NB4 (cell line): ENCODE measurements at regions not wholly inside any gene's neighbourhood (a gene's known extent, or its start where the extent isn't known, plus 50 kb on each side); places are given as distances from the start of the nearest gene placed in this dataset.

Experiments
- POLR2A ChIP-seq: IDR thresholded peaks from 2 replicates; pipeline ENCODE4 v1.6.1; 2011; ENCODE audit warnings: mild to moderate bottlenecking; ENCODE audit not compliant: insufficient read length; ENCODE audit errors: extremely low read depth
- TF ChIP-seq, protein P1 (sequence below): IDR thresholded peaks from one replicate; pipeline ENCODE4 v1.5.1; 2012; ENCODE audit warnings: low read depth, low read length
- TF ChIP-seq, protein P2 (sequence below): IDR thresholded peaks from 2 replicates; pipeline ENCODE4 v1.6.1; 2011; ENCODE audit warnings: low read depth, low read length

DNA sequence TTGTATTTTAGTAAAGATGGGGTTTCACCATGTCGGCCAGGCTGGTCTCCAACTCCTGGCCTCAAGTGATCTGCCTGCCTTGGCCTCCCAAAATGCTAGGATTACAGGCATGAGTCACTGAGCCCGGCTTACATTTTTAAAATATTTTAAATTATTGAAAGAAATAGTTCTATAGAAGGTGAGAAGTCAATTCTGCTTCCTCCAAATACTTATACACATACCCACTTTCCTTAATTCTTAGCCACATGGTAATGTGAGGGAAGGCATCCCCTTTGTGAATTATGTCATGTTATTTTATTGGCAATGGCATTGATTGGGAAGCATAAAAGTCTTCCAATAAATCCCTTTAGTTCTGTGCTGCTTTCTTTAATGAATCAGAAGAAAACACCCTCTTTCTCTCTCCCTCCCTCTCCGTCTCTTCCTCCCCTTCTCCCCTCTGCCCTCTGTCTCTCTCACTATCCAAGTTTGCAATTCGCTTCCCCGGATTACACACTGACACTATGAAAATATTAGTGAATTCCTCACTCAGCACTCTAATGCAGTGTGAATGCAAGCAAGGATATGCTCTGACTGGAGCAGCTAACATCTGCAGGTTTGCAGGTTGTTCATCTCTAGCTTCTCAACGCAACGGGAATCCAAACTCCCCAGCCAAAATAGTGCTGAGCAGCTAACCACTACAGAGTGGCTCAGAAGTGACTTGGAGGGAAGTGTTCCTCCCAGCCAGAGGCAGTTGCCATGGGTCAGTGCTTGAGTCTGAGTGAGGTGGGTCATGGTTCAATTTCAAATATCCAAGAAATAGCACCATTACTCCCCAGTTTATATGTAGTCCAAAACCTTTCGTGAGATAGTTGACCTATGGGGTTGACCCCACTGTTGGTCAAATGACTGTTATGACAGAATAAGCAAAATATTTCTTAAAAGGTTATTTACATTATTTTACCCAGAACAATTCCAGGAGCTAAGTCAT, 77.8 kb upstream of the CD55 start:
- TF ChIP-seq, protein P1, sequence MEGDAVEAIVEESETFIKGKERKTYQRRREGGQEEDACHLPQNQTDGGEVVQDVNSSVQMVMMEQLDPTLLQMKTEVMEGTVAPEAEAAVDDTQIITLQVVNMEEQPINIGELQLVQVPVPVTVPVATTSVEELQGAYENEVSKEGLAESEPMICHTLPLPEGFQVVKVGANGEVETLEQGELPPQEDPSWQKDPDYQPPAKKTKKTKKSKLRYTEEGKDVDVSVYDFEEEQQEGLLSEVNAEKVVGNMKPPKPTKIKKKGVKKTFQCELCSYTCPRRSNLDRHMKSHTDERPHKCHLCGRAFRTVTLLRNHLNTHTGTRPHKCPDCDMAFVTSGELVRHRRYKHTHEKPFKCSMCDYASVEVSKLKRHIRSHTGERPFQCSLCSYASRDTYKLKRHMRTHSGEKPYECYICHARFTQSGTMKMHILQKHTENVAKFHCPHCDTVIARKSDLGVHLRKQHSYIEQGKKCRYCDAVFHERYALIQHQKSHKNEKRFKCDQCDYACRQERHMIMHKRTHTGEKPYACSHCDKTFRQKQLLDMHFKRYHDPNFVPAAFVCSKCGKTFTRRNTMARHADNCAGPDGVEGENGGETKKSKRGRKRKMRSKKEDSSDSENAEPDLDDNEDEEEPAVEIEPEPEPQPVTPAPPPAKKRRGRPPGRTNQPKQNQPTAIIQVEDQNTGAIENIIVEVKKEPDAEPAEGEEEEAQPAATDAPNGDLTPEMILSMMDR, result no peak
- TF ChIP-seq, protein P2, sequence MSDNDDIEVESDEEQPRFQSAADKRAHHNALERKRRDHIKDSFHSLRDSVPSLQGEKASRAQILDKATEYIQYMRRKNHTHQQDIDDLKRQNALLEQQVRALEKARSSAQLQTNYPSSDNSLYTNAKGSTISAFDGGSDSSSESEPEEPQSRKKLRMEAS, result no peak
- no peak for TF ChIP-seq POLR2A
